HG03469 (cell line): ENCODE measurements at regions not wholly inside any gene's neighbourhood (a gene's known extent, or its start where the extent isn't known, plus 50 kb on each side); places are given as distances from the start of the nearest gene placed in this dataset.

Source experiments
- ATAC-seq: cut with Tn5 transposase; IDR thresholded peaks from one replicate; pipeline ENCODE4 v1.9.1; 2021; ENCODE audit warnings: mild to moderate bottlenecking, moderate library complexity, moderate number of reproducible peaks; ENCODE audit not compliant: unreplicated experiment

DNA sequence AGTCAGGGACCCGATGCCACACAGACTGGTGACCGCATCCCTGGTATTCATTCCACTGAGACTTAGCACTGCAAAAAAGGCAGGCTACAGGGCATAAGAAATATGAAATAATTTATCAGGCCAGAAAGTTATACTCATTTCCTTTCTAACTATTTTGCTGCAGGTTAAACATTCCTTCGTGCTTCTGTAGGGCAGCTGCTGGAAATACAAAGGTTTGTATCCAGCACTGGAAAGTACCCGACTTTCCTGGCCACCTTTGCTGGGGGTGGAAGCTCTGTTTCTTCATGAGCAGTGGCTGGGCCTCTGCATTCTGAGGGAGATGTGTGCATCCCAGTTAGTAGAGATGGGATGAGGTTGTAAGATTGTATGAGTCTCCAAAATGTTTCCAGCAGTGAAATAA, 478.6 kb upstream of the WWC1 start:
- no peak for ATAC-seq

GRCh38 chr5:167813389-167813788, 478.1 kb upstream of the WWC1 start:
- no peak for ATAC-seq

- ATAC-seq, result no peak
These were observed 477.4 kb upstream of the WWC1 start for GRCh38 chr5:167814040-167814439.

DNA sequence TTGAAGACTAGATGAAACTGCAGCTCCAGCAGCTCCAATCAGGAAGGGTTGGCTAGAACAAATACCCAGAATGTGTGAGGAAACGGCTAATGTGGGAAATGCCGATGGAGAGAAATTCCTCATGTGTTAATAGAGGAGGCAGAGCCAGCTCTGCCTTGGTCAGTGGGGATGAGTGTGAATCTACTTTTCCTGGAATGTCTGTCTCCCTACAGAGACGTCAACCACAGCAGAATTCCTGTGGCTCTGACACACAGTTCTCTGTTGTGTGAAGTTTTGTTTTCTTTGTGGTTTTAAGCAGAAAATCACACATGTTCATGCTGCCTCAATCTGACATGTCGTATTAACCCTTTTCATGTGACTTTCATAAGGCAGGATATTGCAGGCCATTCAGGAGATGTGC, 476.6 kb upstream of the WWC1 start:
- no peak for ATAC-seq

GRCh38 chr5:167816354-167816753, 475.1 kb upstream of the WWC1 start:
- ATAC-seq, result no peak

DNA sequence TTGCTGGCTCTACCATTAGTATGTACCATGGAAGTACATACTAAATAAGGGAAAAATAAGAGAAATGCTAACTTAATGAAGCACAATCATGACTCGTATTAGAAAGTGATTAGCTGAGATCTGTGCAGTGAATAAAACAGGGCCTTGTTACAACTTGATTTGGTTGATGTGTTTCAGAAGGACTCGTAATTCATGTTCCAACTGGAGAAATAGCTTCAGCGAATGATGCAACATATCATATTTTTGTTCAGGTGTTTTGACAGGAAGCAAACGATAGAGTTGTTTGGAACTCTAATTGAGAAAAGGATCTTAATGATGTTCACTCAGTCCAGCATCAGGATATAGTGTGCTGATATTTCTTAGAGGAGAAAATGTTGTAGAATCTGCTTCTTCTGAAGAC, 474.6 kb upstream of the WWC1 start:
- no peak for ATAC-seq

GRCh38 chr5:167819406-167819805, 472.0 kb upstream of the WWC1 start:
- ATAC-seq, result peak; percentile 97

GRCh38 chr5:167820101-167820990, 471.1 kb upstream of the WWC1 start:
- no peak for ATAC-seq

- ATAC-seq, result no peak
These were observed 470.3 kb upstream of the WWC1 start for GRCh38 chr5:167821151-167821550.

DNA sequence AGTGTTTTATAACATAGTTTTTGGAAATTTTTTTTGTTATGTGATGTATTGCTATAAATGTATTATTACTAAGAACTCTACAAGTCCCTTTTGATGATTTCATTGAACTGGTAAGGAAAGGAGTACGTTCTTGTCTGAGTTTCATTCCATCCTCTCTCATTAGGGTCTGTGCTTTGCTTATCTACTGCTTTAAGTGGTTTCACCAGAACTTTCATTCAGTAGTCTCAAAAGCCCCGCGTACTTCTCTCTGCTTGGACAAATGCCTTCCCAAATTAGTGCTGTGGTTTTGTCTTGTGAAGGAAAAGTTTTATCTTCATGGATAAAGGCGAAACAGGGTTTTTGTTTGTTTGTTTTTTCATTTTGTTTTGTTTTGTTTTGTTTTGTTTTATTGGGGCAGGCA, 469.8 kb upstream of the WWC1 start:
- ATAC-seq, result no peak

DNA sequence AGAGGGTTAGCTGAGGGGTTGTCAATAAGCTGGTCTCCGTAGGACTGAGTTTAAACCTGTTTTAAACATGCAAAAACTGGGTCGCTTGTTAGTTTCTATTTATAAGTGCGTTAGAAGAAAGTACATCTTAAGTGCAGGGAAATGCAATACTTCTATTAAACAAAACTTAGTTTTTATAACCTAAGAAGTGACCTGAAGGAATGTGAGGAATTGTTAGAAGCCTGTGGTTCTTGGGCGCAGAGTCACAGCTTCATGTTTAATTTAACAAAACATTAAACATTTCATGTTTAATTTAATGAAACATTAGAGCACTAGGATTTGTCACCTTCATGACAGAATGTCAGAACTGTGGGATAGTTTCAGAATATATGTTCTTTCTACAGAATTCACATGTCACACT, 469.2 kb upstream of the WWC1 start:
- no peak for ATAC-seq

- ATAC-seq, result no peak
These were observed 468.0 kb upstream of the WWC1 start for GRCh38 chr5:167823405-167823804.

DNA sequence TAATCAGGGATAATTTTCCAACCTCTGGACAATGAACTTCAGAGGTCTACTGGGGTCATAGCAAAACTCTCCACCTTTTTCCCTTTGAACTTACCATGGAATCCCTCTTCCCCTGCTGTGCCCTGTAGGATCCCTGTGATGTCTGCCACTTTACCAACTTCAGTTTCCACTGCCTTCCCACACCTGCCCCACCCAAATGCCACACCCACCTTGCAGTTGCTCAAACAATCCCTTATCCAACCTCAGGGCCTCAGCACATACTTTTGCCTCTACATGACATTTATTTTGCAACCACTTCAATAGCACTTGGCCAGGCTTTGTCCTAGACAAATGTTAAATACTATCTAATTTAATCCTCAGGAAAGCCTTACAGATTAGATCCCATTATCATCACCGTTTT, 463.7 kb upstream of the WWC1 start:
- ATAC-seq, result no peak

DNA sequence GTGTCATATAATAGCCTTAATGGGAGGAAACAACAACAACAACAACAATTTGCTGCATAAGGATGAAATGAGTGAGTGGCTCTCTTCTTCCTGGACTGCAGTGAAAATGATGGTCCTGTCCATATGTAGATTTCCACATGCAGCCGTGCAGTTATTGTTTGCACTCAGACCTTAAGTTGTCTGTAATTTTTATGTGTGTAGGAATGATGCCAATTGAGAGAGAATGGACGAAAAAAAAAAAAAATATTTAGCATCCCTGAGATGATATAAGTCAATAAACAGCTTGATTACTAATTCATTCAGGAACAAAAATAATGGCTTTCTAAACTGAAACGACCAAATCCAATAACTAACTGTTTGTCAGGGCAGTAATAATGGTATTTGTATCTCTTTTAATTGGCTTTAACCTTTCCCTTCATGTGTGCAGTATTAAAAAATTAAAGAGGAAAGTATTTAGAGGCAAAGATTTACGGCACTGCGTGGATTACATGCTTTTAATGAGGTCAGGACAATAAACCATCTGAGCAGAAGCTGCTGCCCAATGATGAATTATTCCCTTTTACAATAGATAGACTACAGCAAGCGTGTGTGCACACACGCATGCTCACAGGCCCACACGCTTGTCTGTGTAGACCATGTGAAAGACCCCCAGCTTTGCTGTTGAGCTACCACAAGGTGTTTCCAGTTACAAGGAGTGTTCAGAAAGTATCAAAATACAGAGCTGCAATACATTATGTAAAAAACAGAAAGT, 459.5 kb upstream of the WWC1 start:
- no peak for ATAC-seq

GRCh38 chr5:167832609-167833008, 458.8 kb upstream of the WWC1 start:
- no peak for ATAC-seq

DNA sequence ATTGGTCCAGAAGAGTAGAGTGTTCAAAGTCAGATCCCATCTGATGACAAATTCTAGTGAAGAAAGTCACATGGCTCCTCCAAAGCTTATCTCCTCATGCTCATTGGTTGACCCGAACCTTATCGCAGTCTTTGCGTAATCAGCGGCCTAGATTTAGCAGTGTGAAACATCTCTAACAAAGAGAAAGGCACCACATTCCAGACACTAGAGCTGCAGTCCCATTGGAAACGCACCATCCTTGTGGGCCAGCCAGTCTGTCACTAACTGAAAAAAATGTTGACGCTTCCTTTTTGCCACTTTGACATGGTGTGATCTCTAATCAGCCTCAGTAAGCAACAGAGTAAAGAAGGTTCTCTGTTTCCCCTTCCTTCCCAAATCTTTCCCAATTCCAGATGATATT, 458.0 kb upstream of the WWC1 start:
- no peak for ATAC-seq

DNA sequence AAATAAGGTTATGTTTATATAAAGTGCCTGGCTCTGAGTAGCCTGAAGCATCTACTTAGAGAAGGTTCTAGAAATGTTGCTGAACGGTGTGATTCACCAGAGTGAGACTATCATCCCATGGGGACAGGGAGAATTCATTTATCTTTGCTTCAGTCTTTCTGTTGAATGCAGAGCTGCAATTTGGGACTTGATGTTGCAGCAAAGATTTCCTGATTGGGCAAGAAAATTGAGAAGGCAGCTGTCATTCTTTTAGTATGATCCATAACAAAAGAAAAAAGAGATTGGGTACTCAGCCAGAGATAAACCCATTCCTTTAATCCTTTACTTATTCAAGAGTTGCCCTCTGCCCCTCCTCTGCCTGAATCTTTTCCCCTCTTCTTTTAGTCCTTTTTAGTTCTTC, 456.3 kb upstream of the WWC1 start:
- no peak for ATAC-seq

- no peak for ATAC-seq
These were observed 454.3 kb upstream of the WWC1 start for GRCh38 chr5:167837127-167837526.

DNA sequence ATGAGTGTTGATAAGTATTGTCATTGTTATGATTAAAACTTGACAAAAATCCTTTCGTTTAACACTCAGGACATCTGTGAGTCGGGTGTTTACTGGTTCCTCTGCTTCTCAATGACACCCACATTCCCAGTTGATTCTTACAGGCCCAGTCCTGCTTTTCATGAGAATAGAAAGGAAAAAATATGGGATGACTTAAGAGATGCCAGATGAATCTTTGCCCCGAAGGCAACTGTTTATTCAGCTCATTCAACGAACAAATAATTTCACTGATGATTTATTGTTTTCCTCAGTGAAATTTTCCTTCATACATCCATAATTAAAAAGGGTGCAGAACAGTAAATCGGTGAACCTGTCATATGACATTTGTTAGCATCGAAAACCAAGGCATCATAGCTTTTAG, 452.4 kb upstream of the WWC1 start:
- no peak for ATAC-seq

DNA sequence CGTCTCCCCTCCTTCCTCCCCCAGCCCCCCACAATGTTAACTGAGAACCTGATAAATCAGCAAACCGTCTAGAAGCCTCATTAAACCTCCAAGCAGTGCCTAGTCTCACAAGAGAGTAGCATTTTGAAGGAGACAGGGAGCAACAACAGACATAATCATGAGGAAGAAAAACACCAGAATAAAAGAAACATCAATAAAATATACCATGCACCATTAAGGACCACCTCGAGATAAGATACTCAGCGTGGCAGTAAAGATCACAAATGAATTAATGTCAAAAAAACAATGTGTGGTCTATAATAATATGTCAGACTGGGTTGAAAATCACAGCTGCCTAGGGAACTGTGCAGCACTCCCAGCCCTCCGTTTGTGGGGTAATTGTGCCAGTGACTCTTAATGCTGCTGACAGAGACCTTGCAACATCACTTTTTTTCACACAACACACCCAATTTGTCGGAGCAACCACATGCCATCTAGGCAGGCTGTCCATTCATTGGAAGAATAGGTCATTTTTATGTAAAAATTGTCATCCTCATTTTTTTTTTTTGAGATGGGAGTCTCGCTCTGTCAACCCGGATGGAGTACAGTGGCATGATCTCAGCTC, 450.8 kb upstream of the WWC1 start:
- no peak for ATAC-seq

DNA sequence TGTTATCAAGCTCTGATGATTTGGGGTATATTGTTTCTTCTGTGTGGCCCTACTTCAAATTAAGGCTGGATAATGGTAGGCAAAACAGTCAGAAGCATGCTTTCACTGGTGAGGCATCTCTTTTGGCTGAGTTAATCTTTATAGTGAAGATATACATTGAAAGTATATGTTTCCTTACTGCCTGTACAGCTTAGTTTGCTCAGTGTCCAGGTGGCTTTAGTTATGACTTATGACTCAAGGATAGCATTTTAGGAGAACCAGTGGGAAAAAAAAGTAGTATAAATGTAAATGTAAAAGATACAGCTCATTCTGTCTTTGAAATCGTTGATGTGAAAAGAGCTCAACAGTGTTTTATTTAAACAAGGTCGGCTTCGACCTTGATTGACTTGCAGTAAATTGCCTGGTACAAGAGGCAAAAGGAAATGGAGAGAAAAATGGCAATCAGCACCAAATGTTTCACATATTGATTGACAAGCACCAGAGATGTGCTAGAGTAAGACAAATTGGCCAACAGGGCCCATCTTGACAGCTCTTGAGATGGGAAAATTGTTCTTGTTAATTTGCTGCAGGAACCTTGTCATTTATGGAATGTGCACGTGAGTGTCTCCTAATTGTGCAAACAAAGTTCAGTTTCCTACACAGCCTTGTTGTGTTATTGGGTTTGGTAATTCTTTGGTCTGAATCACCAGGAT, 447.4 kb upstream of the WWC1 start:
- ATAC-seq, result no peak
